ENCODE measurements at regions not wholly inside any gene's neighbourhood (a gene's known extent, or its start where the extent isn't known, plus 50 kb on each side); places are given as distances from the start of the nearest gene placed in this dataset.

DNA sequence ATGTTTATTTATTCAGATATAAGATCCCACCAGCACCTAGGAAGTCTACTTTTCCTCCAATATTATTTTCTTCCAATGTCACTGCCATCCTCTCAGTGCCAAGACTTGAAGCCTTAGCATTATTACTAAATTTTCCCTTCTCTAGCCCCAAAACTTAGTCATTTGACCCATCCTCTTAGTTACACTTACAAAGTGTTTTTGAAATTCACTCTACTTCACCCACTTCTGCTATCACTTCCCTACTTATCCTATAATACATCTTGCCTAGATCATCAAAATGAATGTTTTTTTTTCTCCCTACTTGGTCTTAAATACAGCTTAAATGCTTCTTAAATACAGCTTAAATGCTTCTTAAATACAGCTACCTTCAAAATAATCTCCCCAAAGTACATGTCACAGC is 376.6 kb downstream of the RSL24D1 start (continued):
- TF ChIP-seq ZNF496 (CRISPR knock-in tag; IDR thresholded peaks at IDR 0.05; ENCODE audit: insufficient replicate concordance) = no peak

GRCh38 chr15:54816401-54816800 is 380.3 kb downstream of the RSL24D1 start:
- ChIA-PET CTCF (ENCODE audit: low intra/inter-chr PET ratio, low total read pairs) (no interaction called here), POLR2A (no interaction called here)
- in situ Hi-C loops (cut with HindIII; ENCODE audit: extremely low pct_ligation_motif_present, low pct_unique_long_range_greater_than_20kb) = no loop called here
- no peaks in the 10 kb centered on the region for H3K36me3 ChIP-seq (replicated peaks in 1 of 2; ENCODE audit: control insufficient read depth in 1 of 2, insufficient read depth in 2 of 2, low read length in 2 of 2)
- no peak for ATAC-seq
- no peaks in the 10 kb centered on the region for H3K4me1 ChIP-seq (ENCODE audit: insufficient read depth, low read length)
- peaks cover 46% of the 10 kb centered on the region for H3K9me3 ChIP-seq (ENCODE audit: low read length)
- H3K27ac ChIP-seq (ENCODE audit: extremely low read length, insufficient read depth, low read length) = no peak overlapping the region
- no peak overlapping the region for H3K4me2 ChIP-seq (ENCODE audit: low read depth, low read length)
- intact Hi-C loops (cut with micrococcal nuclease; ENCODE audit: unreplicated experiment) = no loop called here
- H3K27me3 ChIP-seq (ENCODE audit: control insufficient read depth in 1 of 2, insufficient read depth in 2 of 2, low read length in 2 of 2) = no peaks in the 10 kb centered on the region
- 0% methylated on average over 1 of the region's 1 CpG for WGBS (ENCODE audit: low lambda C conversion rate)
- BruUV-seq (replicated peaks) = no TSS peak
- no peak for DNase-seq (ENCODE audit: low spot score)
- no peak overlapping the region for H3K4me3 ChIP-seq (replicated peaks in 1 of 3; ENCODE audit: insufficient read depth in 1 of 3, low read depth in 2 of 3, low read length in 3 of 3)
- no peak for FAIRE-seq
- H3K79me2 ChIP-seq (ENCODE audit: insufficient read depth, low read length) = no peaks in the 10 kb centered on the region
- no peaks in the 10 kb centered on the region for H4K20me1 ChIP-seq (ENCODE audit: insufficient read depth, low read length)
- H3K9ac ChIP-seq (ENCODE audit: insufficient read depth, low read depth, low read length) = no peak overlapping the region
- no peak overlapping the region for H2AFZ ChIP-seq (ENCODE audit: low read length)
- no peak for TF ChIP-seq ZSCAN21 (CRISPR knock-in tag; IDR thresholded peaks at IDR 0.05; ENCODE audit: borderline replicate concordance)
- TF ChIP-seq ELF1 (CRISPR knock-in tag; IDR thresholded peaks at IDR 0.05) = no peak
- no peak for TF ChIP-seq MLLT10 (CRISPR knock-in tag; IDR thresholded peaks at IDR 0.05)
- no peak for TF ChIP-seq HDAC2 (CRISPR knock-in tag; IDR thresholded peaks at IDR 0.05)
- TF ChIP-seq, protein P1, sequence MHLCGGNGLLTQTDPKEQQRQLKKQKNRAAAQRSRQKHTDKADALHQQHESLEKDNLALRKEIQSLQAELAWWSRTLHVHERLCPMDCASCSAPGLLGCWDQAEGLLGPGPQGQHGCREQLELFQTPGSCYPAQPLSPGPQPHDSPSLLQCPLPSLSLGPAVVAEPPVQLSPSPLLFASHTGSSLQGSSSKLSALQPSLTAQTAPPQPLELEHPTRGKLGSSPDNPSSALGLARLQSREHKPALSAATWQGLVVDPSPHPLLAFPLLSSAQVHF (CRISPR knock-in tag; IDR thresholded peaks at IDR 0.05) = no peak
- TF ChIP-seq, protein P2, sequence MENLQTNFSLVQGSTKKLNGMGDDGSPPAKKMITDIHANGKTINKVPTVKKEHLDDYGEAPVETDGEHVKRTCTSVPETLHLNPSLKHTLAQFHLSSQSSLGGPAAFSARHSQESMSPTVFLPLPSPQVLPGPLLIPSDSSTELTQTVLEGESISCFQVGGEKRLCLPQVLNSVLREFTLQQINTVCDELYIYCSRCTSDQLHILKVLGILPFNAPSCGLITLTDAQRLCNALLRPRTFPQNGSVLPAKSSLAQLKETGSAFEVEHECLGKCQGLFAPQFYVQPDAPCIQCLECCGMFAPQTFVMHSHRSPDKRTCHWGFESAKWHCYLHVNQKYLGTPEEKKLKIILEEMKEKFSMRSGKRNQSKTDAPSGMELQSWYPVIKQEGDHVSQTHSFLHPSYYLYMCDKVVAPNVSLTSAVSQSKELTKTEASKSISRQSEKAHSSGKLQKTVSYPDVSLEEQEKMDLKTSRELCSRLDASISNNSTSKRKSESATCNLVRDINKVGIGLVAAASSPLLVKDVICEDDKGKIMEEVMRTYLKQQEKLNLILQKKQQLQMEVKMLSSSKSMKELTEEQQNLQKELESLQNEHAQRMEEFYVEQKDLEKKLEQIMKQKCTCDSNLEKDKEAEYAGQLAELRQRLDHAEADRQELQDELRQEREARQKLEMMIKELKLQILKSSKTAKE (CRISPR knock-in tag; IDR thresholded peaks at IDR 0.05; ENCODE audit: borderline replicate concordance) = no peak
- no peak for TF ChIP-seq SNAPC2 (CRISPR knock-in tag; IDR thresholded peaks at IDR 0.05)
- TF ChIP-seq CEBPG (CRISPR knock-in tag; IDR thresholded peaks at IDR 0.05) = no peak
- TF ChIP-seq ARNT2 (CRISPR knock-in tag; IDR thresholded peaks at IDR 0.05; ENCODE audit: low read depth) = no peak
- no peak for TF ChIP-seq DNMT3B (CRISPR knock-in tag; conservative IDR thresholded peaks at IDR 0.05)
- TF ChIP-seq ZFP36L1 (CRISPR knock-in tag; IDR thresholded peaks at IDR 0.05) = no peak
- TF ChIP-seq NCOR1 (IDR thresholded peaks at IDR 0.05; ENCODE audit: borderline replicate concordance, low read length) = no peak
- TF ChIP-seq SNAPC5 (CRISPR knock-in tag; IDR thresholded peaks at IDR 0.05; ENCODE audit: borderline replicate concordance) = no peak
- no peak for TF ChIP-seq ZBTB26 (CRISPR knock-in tag; IDR thresholded peaks at IDR 0.05; ENCODE audit: borderline replicate concordance)
- TF ChIP-seq, protein P3, sequence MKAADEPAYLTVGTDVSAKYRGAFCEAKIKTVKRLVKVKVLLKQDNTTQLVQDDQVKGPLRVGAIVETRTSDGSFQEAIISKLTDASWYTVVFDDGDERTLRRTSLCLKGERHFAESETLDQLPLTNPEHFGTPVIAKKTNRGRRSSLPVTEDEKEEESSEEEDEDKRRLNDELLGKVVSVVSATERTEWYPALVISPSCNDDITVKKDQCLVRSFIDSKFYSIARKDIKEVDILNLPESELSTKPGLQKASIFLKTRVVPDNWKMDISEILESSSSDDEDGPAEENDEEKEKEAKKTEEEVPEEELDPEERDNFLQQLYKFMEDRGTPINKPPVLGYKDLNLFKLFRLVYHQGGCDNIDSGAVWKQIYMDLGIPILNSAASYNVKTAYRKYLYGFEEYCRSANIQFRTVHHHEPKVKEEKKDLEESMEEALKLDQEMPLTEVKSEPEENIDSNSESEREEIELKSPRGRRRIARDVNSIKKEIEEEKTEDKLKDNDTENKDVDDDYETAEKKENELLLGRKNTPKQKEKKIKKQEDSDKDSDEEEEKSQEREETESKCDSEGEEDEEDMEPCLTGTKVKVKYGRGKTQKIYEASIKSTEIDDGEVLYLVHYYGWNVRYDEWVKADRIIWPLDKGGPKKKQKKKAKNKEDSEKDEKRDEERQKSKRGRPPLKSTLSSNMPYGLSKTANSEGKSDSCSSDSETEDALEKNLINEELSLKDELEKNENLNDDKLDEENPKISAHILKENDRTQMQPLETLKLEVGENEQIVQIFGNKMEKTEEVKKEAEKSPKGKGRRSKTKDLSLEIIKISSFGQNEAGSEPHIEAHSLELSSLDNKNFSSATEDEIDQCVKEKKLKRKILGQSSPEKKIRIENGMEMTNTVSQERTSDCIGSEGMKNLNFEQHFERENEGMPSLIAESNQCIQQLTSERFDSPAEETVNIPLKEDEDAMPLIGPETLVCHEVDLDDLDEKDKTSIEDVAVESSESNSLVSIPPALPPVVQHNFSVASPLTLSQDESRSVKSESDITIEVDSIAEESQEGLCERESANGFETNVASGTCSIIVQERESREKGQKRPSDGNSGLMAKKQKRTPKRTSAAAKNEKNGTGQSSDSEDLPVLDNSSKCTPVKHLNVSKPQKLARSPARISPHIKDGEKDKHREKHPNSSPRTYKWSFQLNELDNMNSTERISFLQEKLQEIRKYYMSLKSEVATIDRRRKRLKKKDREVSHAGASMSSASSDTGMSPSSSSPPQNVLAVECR (CRISPR knock-in tag; IDR thresholded peaks at IDR 0.05; ENCODE audit: borderline replicate concordance) = no peak
- no peak for TF ChIP-seq SMAD9 (CRISPR knock-in tag; IDR thresholded peaks at IDR 0.05)

All from HepG2 (cell line).